ENCODE measurements at regions not wholly inside any gene's neighbourhood (a gene's known extent, or its start where the extent isn't known, plus 50 kb on each side); places are given as distances from the start of the nearest gene placed in this dataset.

DNA sequence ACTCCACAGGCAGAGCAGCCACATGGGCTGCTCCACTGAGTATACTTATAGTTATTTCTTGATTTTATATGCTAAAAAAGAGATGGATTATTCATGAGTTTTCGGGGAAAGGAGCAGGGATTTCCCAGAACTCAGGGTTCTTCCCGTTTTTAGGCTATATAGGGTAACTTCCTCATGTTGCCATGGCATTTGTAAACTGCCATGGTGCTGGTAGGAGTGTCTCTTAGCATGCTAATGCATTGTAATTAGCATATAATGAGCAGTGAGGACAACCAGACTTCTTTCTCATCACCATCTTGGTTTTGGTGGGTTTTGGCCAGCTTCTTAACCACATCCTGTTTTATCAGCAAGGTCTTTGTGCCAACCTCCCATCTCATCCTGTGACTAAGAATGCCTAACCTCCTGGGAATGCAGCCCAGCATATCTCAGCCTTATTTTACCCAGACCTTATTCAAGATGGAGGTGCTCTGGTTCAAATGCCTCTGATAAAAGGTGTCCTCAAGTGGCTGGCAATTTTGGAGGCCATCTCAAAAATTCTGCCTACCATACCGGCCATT is 213.0 kb upstream of the VEGFC start:
- DNase-seq (ENCODE audit: low read depth): peak; percentile 9
- TF ChIP-seq CTCF (IDR thresholded peaks at IDR 0.05; ENCODE audit: insufficient read depth, low read depth, low read length): no peak
- H3K4me3 ChIP-seq (ENCODE audit: low read depth, low read length): no peak overlapping the region

DNA sequence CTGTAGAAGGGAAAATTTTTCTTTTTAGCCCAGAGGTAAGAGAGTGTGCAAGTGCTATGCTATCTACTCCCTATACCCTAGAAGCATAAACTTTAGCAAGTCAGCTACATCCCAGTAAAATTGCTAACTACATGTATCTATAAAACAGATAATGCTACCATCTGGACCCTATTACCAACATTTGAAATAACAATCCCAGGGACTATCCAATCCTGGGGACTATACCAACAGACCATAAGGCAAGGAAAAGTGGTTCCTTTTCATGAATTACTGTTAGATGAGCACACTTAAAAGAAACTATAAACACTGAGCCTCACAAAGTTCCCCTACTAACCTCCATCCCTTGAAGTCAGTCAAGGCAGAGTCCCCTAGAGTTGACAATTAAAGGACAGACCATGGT is 213.6 kb upstream of the VEGFC start:
- no peak for DNase-seq (ENCODE audit: low read depth)
- TF ChIP-seq CTCF (IDR thresholded peaks at IDR 0.05; ENCODE audit: insufficient read depth, low read depth, low read length): no peak
- no peak overlapping the region for H3K4me3 ChIP-seq (ENCODE audit: low read depth, low read length)

DNA sequence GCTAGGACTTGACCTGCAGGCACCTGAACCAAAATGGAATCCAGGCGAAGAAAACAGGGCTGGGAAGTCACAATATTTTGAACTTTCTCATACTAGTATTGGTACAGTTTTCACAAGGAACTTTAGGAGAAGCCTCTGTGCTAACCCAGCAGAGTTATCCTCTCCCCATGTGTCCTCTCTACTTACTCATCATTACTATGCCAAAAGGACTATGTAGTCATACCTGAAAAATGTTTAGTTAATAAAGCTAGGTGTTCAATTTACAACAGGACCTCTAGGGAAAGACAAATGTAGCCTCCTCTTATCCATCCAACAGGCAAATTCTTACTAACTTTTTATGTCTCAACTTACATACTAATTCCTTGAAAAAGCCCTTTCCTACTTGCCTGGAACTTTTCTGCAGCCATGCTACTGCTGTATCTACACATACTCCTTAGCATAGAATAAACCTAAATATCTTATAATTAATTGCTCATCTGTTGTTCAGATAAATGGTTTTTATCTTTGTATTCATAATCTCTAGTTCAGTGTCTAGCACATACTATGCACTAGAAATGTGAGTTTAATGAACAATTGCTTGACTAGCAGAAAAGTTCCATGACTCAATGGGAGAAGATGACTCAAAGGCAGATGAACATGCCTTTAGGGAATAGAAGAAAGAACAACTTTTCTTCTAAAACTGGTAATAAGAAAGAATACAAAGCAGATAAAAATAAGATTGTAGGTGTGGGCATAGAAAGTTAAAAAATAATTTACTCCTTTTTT is 215.5 kb upstream of the VEGFC start:
- TF ChIP-seq CTCF (IDR thresholded peaks at IDR 0.05; ENCODE audit: insufficient read depth, low read depth, low read length): no peak
- peak; percentile 10 for DNase-seq (ENCODE audit: low read depth)
- H3K4me3 ChIP-seq (ENCODE audit: low read depth, low read length): no peak overlapping the region

DNA sequence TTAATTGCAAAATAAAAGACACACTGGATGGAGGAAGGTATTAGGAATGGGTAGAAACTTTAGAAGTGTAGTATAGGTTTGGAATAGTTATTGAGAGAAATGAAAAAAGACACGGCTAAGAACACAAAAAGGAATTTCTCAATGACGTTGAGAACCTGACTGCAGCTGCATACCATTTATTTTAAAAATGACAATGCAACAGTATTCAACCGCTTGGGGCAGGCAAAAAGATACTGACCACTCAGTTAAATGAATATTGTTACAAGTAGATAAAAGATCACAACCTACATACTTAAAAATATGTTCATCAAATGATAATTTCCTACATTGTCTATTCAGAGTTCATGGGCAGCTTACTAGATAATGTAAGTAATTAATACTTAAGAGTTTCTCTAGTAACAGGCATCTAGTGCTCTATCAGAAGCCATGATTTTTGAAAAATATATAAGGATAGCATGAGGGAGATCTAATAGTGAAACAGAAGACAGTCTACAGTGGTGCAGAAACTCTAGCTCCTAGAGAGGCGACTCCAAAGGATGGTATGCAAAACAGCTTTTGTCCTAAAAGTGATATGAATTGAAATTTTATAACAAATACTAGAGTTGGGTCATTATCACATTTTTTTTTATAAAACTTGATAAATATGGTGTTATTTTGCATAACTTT is 216.2 kb upstream of the VEGFC start:
- DNase-seq (ENCODE audit: low read depth): no peak

GRCh38 chr4:177010418-177010817 is 217.7 kb upstream of the VEGFC start:
- DNase-seq (ENCODE audit: low read depth): no peak
- no peak for TF ChIP-seq CTCF (IDR thresholded peaks at IDR 0.05; ENCODE audit: insufficient read depth, low read depth, low read length)
- no peak overlapping the region for H3K4me3 ChIP-seq (ENCODE audit: low read depth, low read length)

More for the DNA sequence above, 216.2 kb upstream of the VEGFC start:
- H3K4me3 ChIP-seq (ENCODE audit: low read depth, low read length): no peak overlapping the region
- TF ChIP-seq CTCF (IDR thresholded peaks at IDR 0.05; ENCODE audit: insufficient read depth, low read depth, low read length): no peak

GRCh38 chr4:177012918-177013545 is 220.3 kb upstream of the VEGFC start:
- H3K4me3 ChIP-seq (ENCODE audit: low read depth, low read length): no peak overlapping the region
- no peak for TF ChIP-seq CTCF (IDR thresholded peaks at IDR 0.05; ENCODE audit: insufficient read depth, low read depth, low read length)
- DNase-seq (ENCODE audit: low read depth): no peak

Data from fibroblast of villous mesenchyme (primary cell).